ENCODE measurements at regions not wholly inside any gene's neighbourhood (a gene's known extent, or its start where the extent isn't known, plus 50 kb on each side); places are given as distances from the start of the nearest gene placed in this dataset.

GRCh38 chr10:90577569-90577968 lies 280.3 kb downstream of the HTR7 start:
- Histone ChIP-seq H3K36me3 (ENCODE audit: control insufficient read depth in 2 of 2, extremely low read depth in 1 of 2, insufficient read depth in 2 of 2, low read length in 2 of 2) (no peaks in the 10 kb centered on the region), H3K9me3 (ENCODE audit: control insufficient read depth, low read depth, low read length) (no peaks in the 10 kb centered on the region), H2AFZ (ENCODE audit: control insufficient read depth, low read length) (no peak overlapping the region), H3K4me3 (ENCODE audit: control insufficient read depth in 2 of 3, extremely low read depth in 1 of 3, insufficient read depth in 2 of 3, low read depth in 1 of 3, low read length in 3 of 3) (no peak overlapping the region), H3K4me1 (ENCODE audit: control insufficient read depth, extremely low read depth, insufficient read depth, low read length) (peaks cover 7% of the 10 kb centered on the region), H3K9ac (ENCODE audit: control insufficient read depth, extremely low read depth, insufficient read depth, low read length) (no peak overlapping the region), H3K27ac (ENCODE audit: control insufficient read depth, insufficient read depth, low read length) (no peak overlapping the region), H3K79me2 (ENCODE audit: control insufficient read depth, insufficient read depth, low read length) (no peaks in the 10 kb centered on the region), H3K27me3 (ENCODE audit: control insufficient read depth, extremely low read depth, insufficient read depth, low read length) (no peaks in the 10 kb centered on the region), H3K4me2 (ENCODE audit: control insufficient read depth, extremely low read depth, insufficient read depth, low read depth, low read length) (no peak overlapping the region), H3K9me1 (ENCODE audit: control insufficient read depth, extremely low read depth, insufficient read depth, low read length) (no peaks in the 10 kb centered on the region), H4K20me1 (ENCODE audit: control insufficient read depth, extremely low read depth, insufficient read depth, low read length) (no peaks in the 10 kb centered on the region)
- no peak for FAIRE-seq
- dilution Hi-C loops (cut with MboI; ENCODE audit: extremely low pct_ligation_motif_present, low sequenced_read_pairs) = no loop called here
- TF ChIP-seq, protein P1, sequence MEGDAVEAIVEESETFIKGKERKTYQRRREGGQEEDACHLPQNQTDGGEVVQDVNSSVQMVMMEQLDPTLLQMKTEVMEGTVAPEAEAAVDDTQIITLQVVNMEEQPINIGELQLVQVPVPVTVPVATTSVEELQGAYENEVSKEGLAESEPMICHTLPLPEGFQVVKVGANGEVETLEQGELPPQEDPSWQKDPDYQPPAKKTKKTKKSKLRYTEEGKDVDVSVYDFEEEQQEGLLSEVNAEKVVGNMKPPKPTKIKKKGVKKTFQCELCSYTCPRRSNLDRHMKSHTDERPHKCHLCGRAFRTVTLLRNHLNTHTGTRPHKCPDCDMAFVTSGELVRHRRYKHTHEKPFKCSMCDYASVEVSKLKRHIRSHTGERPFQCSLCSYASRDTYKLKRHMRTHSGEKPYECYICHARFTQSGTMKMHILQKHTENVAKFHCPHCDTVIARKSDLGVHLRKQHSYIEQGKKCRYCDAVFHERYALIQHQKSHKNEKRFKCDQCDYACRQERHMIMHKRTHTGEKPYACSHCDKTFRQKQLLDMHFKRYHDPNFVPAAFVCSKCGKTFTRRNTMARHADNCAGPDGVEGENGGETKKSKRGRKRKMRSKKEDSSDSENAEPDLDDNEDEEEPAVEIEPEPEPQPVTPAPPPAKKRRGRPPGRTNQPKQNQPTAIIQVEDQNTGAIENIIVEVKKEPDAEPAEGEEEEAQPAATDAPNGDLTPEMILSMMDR (optimal IDR thresholded peaks at IDR 0.05 in 1 of 3, IDR thresholded peaks at IDR 0.05 in 1 of 3, conservative IDR thresholded peaks at IDR 0.05 in 1 of 3; ENCODE audit: extremely low read depth in 1 of 3, insufficient read depth in 2 of 3, low read length in 3 of 3) = no peak
- no peak for DNase-seq (ENCODE audit: low read depth, low spot score)

DNA sequence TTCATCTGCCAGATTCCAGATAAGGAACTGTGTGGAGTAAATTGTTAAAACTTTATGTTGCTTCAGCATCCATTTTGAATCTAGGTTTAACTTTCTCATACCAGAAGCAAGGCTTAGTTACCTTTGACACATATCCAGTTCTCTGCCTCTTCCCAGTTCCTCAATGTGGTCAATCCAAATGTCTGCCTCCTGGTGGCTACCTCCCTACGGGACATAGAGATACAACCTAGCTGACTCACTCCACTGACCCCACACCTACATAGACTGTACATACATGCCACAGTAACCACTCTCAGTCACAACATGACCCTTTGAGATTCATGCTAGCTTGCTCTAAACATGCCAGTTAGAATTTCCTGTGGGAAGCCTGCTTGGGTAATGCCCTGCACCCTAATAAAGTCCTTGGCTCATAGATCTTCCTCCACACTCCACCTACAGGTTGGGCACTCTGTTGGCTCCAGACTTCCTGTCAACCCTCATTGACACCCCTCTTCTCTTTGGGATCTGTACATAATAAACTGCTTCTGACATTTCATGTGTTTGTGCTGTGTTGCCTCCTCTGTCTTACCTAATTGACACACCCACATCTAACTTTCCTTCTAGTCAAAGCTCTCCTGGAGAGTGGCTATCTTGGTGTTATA lies 278.1 kb downstream of the HTR7 start:
- peak overlapping the region; percentile 22 for H3K27ac ChIP-seq (ENCODE audit: control insufficient read depth, insufficient read depth, low read length)
- H3K9me1 ChIP-seq (ENCODE audit: control insufficient read depth, extremely low read depth, insufficient read depth, low read length) = no peaks in the 10 kb centered on the region
- H3K27me3 ChIP-seq (ENCODE audit: control insufficient read depth, extremely low read depth, insufficient read depth, low read length) = no peaks in the 10 kb centered on the region
- H4K20me1 ChIP-seq (ENCODE audit: control insufficient read depth, extremely low read depth, insufficient read depth, low read length) = no peaks in the 10 kb centered on the region
- TF ChIP-seq, protein P1 (optimal IDR thresholded peaks at IDR 0.05 in 1 of 3, IDR thresholded peaks at IDR 0.05 in 1 of 3, conservative IDR thresholded peaks at IDR 0.05 in 1 of 3; ENCODE audit: extremely low read depth in 1 of 3, insufficient read depth in 2 of 3, low read length in 3 of 3) = peak; percentile 23 to 53 (median 30)
- no peak for TF ChIP-seq EZH2 (IDR thresholded peaks at IDR 0.05; ENCODE audit: low read length)
- peaks cover 7% of the 10 kb centered on the region for H3K4me1 ChIP-seq (ENCODE audit: control insufficient read depth, extremely low read depth, insufficient read depth, low read length)
- FAIRE-seq = peak; percentile 76
- dilution Hi-C loops (cut with MboI; ENCODE audit: extremely low pct_ligation_motif_present, low sequenced_read_pairs) = no loop called here
- H3K9ac ChIP-seq (ENCODE audit: control insufficient read depth, extremely low read depth, insufficient read depth, low read length) = no peak overlapping the region
- peak overlapping the region; percentile 69 for H2AFZ ChIP-seq (ENCODE audit: control insufficient read depth, low read length)
- DNase-seq (ENCODE audit: low read depth, low spot score) = no peak
- H3K9me3 ChIP-seq (ENCODE audit: control insufficient read depth, low read depth, low read length) = no peaks in the 10 kb centered on the region
- H3K4me3 ChIP-seq (ENCODE audit: control insufficient read depth in 2 of 3, extremely low read depth in 1 of 3, insufficient read depth in 2 of 3, low read depth in 1 of 3, low read length in 3 of 3) = no peak overlapping the region
- peak overlapping the region; percentile 20 for H3K4me2 ChIP-seq (ENCODE audit: control insufficient read depth, extremely low read depth, insufficient read depth, low read depth, low read length)
- no peaks in the 10 kb centered on the region for H3K36me3 ChIP-seq (ENCODE audit: control insufficient read depth in 2 of 2, extremely low read depth in 1 of 2, insufficient read depth in 2 of 2, low read length in 2 of 2)
- H3K79me2 ChIP-seq (ENCODE audit: control insufficient read depth, insufficient read depth, low read length) = no peaks in the 10 kb centered on the region
